ENCODE measurements at regions not wholly inside any gene's neighbourhood (a gene's known extent, or its start where the extent isn't known, plus 50 kb on each side); places are given as distances from the start of the nearest gene placed in this dataset.

DNA sequence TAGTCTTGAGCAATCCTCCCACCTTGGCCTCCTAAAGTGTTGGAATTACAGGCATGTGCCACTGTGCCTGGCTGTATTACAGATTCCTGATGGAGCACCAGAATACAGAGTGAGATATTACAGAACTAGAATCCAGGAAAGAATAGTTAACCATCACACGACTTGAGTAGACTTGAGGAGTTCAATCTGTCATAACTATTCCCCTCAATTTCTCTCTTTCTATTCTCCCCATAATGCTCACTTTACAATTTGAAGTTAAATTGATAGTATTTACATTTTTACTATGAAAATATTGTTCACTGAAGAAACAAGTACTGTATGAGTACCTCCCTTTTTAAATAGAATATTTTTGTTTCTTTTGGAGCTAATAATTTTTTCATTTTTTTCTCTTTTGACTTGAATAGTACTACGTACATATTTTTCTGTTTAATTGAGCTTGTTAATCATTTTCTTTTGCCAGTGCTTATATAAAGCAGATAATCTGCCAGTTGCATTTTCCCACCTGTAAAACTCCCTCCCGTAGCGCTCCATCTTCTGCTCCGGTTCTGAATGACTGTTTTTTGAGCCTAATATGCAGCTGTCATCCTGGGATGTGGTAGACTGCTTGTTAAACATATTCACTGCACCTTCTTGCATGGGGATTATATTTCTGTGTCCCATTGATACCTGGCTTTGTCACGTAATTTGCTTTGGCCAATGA, 105.5 kb downstream of the MYCN start:
- WGBS, result 80% methylated on average over 6 of the region's 6 CpGs
- no peaks in the 10 kb centered on the region for H3K36me3 ChIP-seq (ENCODE audit: control insufficient read depth in 4 of 4, insufficient read depth in 3 of 4, low read depth in 1 of 4, low read length in 3 of 4)
- H3K27me3 ChIP-seq (ENCODE audit: control insufficient read depth in 4 of 4, insufficient read depth in 4 of 4, low read length in 3 of 4), result no peaks in the 10 kb centered on the region
- H3K4me1 ChIP-seq (ENCODE audit: control insufficient read depth in 4 of 4, insufficient read depth in 4 of 4, low read length in 3 of 4), result no peaks in the 10 kb centered on the region
- no peak for DNase-seq (ENCODE audit: low spot score)
- no peak overlapping the region for H3K9ac ChIP-seq (ENCODE audit: low read depth in 1 of 2, low read length in 2 of 2)
- TF ChIP-seq, protein P1, sequence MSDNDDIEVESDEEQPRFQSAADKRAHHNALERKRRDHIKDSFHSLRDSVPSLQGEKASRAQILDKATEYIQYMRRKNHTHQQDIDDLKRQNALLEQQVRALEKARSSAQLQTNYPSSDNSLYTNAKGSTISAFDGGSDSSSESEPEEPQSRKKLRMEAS (IDR thresholded peaks at IDR 0.05), result no peak
- no peak for TF ChIP-seq YY1 (IDR thresholded peaks at IDR 0.05)
- TF ChIP-seq EGR1 (IDR thresholded peaks at IDR 0.05; ENCODE audit: low read depth in 2 of 2), result no peak
- no peak for TF ChIP-seq NR2F2 (IDR thresholded peaks at IDR 0.05)
- TF ChIP-seq FOXA2 (IDR thresholded peaks at IDR 0.05), result no peak
- TF ChIP-seq, protein P2, sequence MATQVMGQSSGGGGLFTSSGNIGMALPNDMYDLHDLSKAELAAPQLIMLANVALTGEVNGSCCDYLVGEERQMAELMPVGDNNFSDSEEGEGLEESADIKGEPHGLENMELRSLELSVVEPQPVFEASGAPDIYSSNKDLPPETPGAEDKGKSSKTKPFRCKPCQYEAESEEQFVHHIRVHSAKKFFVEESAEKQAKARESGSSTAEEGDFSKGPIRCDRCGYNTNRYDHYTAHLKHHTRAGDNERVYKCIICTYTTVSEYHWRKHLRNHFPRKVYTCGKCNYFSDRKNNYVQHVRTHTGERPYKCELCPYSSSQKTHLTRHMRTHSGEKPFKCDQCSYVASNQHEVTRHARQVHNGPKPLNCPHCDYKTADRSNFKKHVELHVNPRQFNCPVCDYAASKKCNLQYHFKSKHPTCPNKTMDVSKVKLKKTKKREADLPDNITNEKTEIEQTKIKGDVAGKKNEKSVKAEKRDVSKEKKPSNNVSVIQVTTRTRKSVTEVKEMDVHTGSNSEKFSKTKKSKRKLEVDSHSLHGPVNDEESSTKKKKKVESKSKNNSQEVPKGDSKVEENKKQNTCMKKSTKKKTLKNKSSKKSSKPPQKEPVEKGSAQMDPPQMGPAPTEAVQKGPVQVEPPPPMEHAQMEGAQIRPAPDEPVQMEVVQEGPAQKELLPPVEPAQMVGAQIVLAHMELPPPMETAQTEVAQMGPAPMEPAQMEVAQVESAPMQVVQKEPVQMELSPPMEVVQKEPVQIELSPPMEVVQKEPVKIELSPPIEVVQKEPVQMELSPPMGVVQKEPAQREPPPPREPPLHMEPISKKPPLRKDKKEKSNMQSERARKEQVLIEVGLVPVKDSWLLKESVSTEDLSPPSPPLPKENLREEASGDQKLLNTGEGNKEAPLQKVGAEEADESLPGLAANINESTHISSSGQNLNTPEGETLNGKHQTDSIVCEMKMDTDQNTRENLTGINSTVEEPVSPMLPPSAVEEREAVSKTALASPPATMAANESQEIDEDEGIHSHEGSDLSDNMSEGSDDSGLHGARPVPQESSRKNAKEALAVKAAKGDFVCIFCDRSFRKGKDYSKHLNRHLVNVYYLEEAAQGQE (IDR thresholded peaks at IDR 0.05), result no peak
- TF ChIP-seq, protein P3, sequence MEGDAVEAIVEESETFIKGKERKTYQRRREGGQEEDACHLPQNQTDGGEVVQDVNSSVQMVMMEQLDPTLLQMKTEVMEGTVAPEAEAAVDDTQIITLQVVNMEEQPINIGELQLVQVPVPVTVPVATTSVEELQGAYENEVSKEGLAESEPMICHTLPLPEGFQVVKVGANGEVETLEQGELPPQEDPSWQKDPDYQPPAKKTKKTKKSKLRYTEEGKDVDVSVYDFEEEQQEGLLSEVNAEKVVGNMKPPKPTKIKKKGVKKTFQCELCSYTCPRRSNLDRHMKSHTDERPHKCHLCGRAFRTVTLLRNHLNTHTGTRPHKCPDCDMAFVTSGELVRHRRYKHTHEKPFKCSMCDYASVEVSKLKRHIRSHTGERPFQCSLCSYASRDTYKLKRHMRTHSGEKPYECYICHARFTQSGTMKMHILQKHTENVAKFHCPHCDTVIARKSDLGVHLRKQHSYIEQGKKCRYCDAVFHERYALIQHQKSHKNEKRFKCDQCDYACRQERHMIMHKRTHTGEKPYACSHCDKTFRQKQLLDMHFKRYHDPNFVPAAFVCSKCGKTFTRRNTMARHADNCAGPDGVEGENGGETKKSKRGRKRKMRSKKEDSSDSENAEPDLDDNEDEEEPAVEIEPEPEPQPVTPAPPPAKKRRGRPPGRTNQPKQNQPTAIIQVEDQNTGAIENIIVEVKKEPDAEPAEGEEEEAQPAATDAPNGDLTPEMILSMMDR (IDR thresholded peaks at IDR 0.05; ENCODE audit: low read depth, low read length, missing input control), result no peak
- no peak for TF ChIP-seq FOXA1 (IDR thresholded peaks at IDR 0.05)
- TF ChIP-seq SP1 (IDR thresholded peaks at IDR 0.05), result no peak
- TF ChIP-seq JUND (IDR thresholded peaks at IDR 0.05), result no peak
- H3K9me3 ChIP-seq (ENCODE audit: control insufficient read depth in 4 of 4, low read length in 3 of 4), result no peaks in the 10 kb centered on the region
- H3K4me3 ChIP-seq (ENCODE audit: low read depth in 1 of 3, low read length in 3 of 3), result no peak overlapping the region
- no peak overlapping the region for H3K27ac ChIP-seq (ENCODE audit: low read depth in 1 of 2, low read length in 2 of 2)

DNA sequence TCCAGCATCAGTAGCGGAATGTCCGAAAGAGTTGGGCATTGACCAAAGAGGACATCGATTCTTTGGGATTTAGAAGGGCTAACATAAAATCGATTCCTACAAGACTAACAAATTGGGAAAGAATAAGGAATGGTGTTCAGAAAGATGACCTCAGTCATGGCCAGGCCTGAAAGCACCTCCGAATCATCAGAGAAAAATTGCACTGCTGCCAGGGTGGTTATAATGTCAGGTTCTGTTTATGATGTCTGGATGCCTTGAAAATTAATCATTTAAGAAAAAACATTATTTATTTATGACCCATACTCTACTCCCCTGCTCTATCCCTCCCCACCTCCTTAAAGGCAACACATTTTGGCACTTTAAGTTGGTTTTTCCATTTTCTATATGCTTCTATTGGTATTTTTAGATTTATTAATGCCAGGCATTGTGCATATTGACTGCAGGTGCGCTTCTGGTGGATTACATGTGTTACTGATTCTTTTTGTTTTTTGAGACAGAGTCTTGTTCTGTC, 104.7 kb downstream of the MYCN start:
- Histone ChIP-seq H3K9me3 (ENCODE audit: control insufficient read depth in 4 of 4, low read length in 3 of 4) (no peaks in the 10 kb centered on the region), H3K27me3 (ENCODE audit: control insufficient read depth in 4 of 4, insufficient read depth in 4 of 4, low read length in 3 of 4) (no peaks in the 10 kb centered on the region), H3K36me3 (ENCODE audit: control insufficient read depth in 4 of 4, insufficient read depth in 3 of 4, low read depth in 1 of 4, low read length in 3 of 4) (no peaks in the 10 kb centered on the region), H3K4me1 (ENCODE audit: control insufficient read depth in 4 of 4, insufficient read depth in 4 of 4, low read length in 3 of 4) (no peaks in the 10 kb centered on the region), H3K4me3 (ENCODE audit: low read depth in 1 of 3, low read length in 3 of 3) (no peak overlapping the region), H3K27ac (ENCODE audit: low read depth in 1 of 2, low read length in 2 of 2) (no peak overlapping the region), H3K9ac (ENCODE audit: low read depth in 1 of 2, low read length in 2 of 2) (no peak overlapping the region)
- DNase-seq (ENCODE audit: low spot score), result no peak
- 93% methylated on average over 6 of the region's 6 CpGs for WGBS
- TF ChIP-seq JUND (IDR thresholded peaks at IDR 0.05) (no peak), HNF4G (IDR thresholded peaks at IDR 0.05) (no peak), HNF4A (conservative IDR thresholded peaks at IDR 0.05) (no peak), EGR1 (IDR thresholded peaks at IDR 0.05; ENCODE audit: low read depth in 2 of 2) (no peak), FOXA2 (IDR thresholded peaks at IDR 0.05) (no peak), NR2F2 (IDR thresholded peaks at IDR 0.05) (no peak), YY1 (IDR thresholded peaks at IDR 0.05) (no peak), GABPA (IDR thresholded peaks at IDR 0.05 in 1 of 2, conservative IDR thresholded peaks at IDR 0.05 in 1 of 2) (no peak), SP1 (IDR thresholded peaks at IDR 0.05) (no peak), FOXA1 (IDR thresholded peaks at IDR 0.05) (no peak), RAD21 (IDR thresholded peaks at IDR 0.05) (no peak), TAF1 (conservative IDR thresholded peaks at IDR 0.05) (no peak), RXRA (IDR thresholded peaks at IDR 0.05) (no peak)
- TF ChIP-seq, protein P1 (IDR thresholded peaks at IDR 0.05), result no peak
- TF ChIP-seq, protein P2 (IDR thresholded peaks at IDR 0.05), result no peak
- TF ChIP-seq, protein P4, sequence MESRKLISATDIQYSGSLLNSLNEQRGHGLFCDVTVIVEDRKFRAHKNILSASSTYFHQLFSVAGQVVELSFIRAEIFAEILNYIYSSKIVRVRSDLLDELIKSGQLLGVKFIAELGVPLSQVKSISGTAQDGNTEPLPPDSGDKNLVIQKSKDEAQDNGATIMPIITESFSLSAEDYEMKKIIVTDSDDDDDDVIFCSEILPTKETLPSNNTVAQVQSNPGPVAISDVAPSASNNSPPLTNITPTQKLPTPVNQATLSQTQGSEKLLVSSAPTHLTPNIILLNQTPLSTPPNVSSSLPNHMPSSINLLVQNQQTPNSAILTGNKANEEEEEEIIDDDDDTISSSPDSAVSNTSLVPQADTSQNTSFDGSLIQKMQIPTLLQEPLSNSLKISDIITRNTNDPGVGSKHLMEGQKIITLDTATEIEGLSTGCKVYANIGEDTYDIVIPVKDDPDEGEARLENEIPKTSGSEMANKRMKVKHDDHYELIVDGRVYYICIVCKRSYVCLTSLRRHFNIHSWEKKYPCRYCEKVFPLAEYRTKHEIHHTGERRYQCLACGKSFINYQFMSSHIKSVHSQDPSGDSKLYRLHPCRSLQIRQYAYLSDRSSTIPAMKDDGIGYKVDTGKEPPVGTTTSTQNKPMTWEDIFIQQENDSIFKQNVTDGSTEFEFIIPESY (IDR thresholded peaks at IDR 0.05), result no peak
